Activated naive CD4-positive, alpha-beta T cell treated with anti-CD3 and anti-CD28 coated beads, Interleukin-2, amount 10 ng/mL, durations not matched to agents 7 days and 5 days (primary cell): ENCODE measurements at regions not wholly inside any gene's neighbourhood (a gene's known extent, or its start where the extent isn't known, plus 50 kb on each side); places are given as distances from the start of the nearest gene placed in this dataset.
"Not testable (repeated sequence)": the region's sequence is repeated elsewhere in the genome, so short reads cannot be mapped to it uniquely, and the experiment has no call there.

ENCODE experiments used
- CTCF ChIA-PET: fragments of 350-600 bp; sonication (Branson Sonifier 250); formaldehyde crosslinking; loops from one replicate; lab custom pipeline; 2021; ENCODE audit warnings: antibody characterized with exemption; lab: Charles Lee
- DNase-seq: peaks from one replicate; pipeline ENCODE4 v3.0.0-alpha.2; 2020
- H3K27ac Mint-ChIP-seq: one replicate; pipeline ENCODE4 v1.8.0; 2021; ENCODE audit warnings: mild to moderate bottlenecking, moderate library complexity, mixed read lengths
- H3K27me3 Mint-ChIP-seq: one replicate; pipeline ENCODE4 v1.8.0; 2021; ENCODE audit warnings: mild to moderate bottlenecking, mixed read lengths
- H3K36me3 Mint-ChIP-seq: one replicate; pipeline ENCODE4 v1.8.0; 2021; ENCODE audit warnings: mixed read lengths
- H3K4me1 Mint-ChIP-seq: one replicate; pipeline ENCODE4 v1.8.0; 2021; ENCODE audit warnings: mixed read lengths
- H3K4me3 Mint-ChIP-seq: one replicate; pipeline ENCODE4 v1.8.0; 2021; ENCODE audit warnings: mild to moderate bottlenecking, moderate library complexity, mixed read lengths
- H3K9me3 Mint-ChIP-seq: one replicate; pipeline ENCODE4 v1.8.0; 2021; ENCODE audit warnings: mixed read lengths

GRCh38 chr18:38237796-38238195 lies 672.2 kb upstream of the CELF4 start:
- Mint-ChIP-seq H3K4me1 (no peaks in the 10 kb centered on the region), H3K27me3 (no peaks in the 10 kb centered on the region), H3K4me3 (no peak overlapping the region), H3K36me3 (no peaks in the 10 kb centered on the region), H3K9me3 (peaks cover 6% of the 10 kb centered on the region), H3K27ac (no peak overlapping the region)
- DNase-seq: no peak
- CTCF ChIA-PET: no interaction called here

- DNase-seq: no peak
- H3K27ac Mint-ChIP-seq: no peak overlapping the region
These were observed 656.0 kb upstream of the CELF4 start for GRCh38 chr18:38221476-38222100.

GRCh38 chr18:38198956-38199355 lies 633.4 kb upstream of the CELF4 start:
- Mint-ChIP-seq H3K4me3 (no peak overlapping the region), H3K36me3 (no peaks in the 10 kb centered on the region), H3K9me3 (peaks cover 2% of the 10 kb centered on the region), H3K27ac (no peak overlapping the region), H3K27me3 (no peaks in the 10 kb centered on the region), H3K4me1 (no peaks in the 10 kb centered on the region)
- no peak for DNase-seq
- CTCF ChIA-PET: no interaction called here

More at GRCh38 chr18:38221476-38222100, 656.0 kb upstream of the CELF4 start:
- Mint-ChIP-seq H3K4me3 (no peak overlapping the region), H3K4me1 (no peaks in the 10 kb centered on the region), H3K9me3 (peaks cover 2% of the 10 kb centered on the region), H3K27me3 (no peaks in the 10 kb centered on the region), H3K36me3 (no peaks in the 10 kb centered on the region)
- CTCF ChIA-PET: no interaction called here

- no peaks in the 10 kb centered on the region for H3K27me3 Mint-ChIP-seq
- H3K27ac Mint-ChIP-seq: no peak overlapping the region
- no peak overlapping the region for H3K4me3 Mint-ChIP-seq
- no peaks in the 10 kb centered on the region for H3K4me1 Mint-ChIP-seq
- CTCF ChIA-PET: interaction anchor here (0.6 kb wide), 1 partner anchor 10 kb away, joined by 3 read pairs; no protein-coding TSS in a partner anchor
- DNase-seq: no peak
- H3K36me3 Mint-ChIP-seq: no peaks in the 10 kb centered on the region
- H3K9me3 Mint-ChIP-seq: peaks cover 2% of the 10 kb centered on the region
These were observed 632.9 kb upstream of the CELF4 start for GRCh38 chr18:38198526-38198925.

GRCh38 chr18:38186491-38186890 lies 620.9 kb upstream of the CELF4 start:
- no peak for DNase-seq
- no peak overlapping the region for H3K4me3 Mint-ChIP-seq
- H3K9me3 Mint-ChIP-seq: peaks cover 8% of the 10 kb centered on the region
- no peaks in the 10 kb centered on the region for H3K36me3 Mint-ChIP-seq
- H3K27me3 Mint-ChIP-seq: no peaks in the 10 kb centered on the region
- H3K27ac Mint-ChIP-seq: no peak overlapping the region
- CTCF ChIA-PET: no interaction called here
- H3K4me1 Mint-ChIP-seq: no peaks in the 10 kb centered on the region

GRCh38 chr18:38174594-38174993 lies 609.0 kb upstream of the CELF4 start:
- Mint-ChIP-seq H3K36me3 (no peaks in the 10 kb centered on the region), H3K27ac (no peak overlapping the region)
- CTCF ChIA-PET: no interaction called here

GRCh38 chr18:38174173-38174572 lies 608.6 kb upstream of the CELF4 start:
- CTCF ChIA-PET: no interaction called here
- no peaks in the 10 kb centered on the region for H3K4me1 Mint-ChIP-seq
- no peak overlapping the region for H3K4me3 Mint-ChIP-seq
- H3K27me3 Mint-ChIP-seq: no peaks in the 10 kb centered on the region
- no peaks in the 10 kb centered on the region for H3K36me3 Mint-ChIP-seq
- no peak for DNase-seq
- H3K27ac Mint-ChIP-seq: no peak overlapping the region
- no peaks in the 10 kb centered on the region for H3K9me3 Mint-ChIP-seq

More at GRCh38 chr18:38174594-38174993, 609.0 kb upstream of the CELF4 start:
- H3K4me1 Mint-ChIP-seq: no peaks in the 10 kb centered on the region
- DNase-seq: no peak
- no peaks in the 10 kb centered on the region for H3K27me3 Mint-ChIP-seq
- H3K4me3 Mint-ChIP-seq: no peak overlapping the region
- no peaks in the 10 kb centered on the region for H3K9me3 Mint-ChIP-seq

- no peaks in the 10 kb centered on the region for H3K4me1 Mint-ChIP-seq
- no peak for DNase-seq
- CTCF ChIA-PET: no interaction called here
- H3K27ac Mint-ChIP-seq: no peak overlapping the region
- H3K36me3 Mint-ChIP-seq: no peaks in the 10 kb centered on the region
- no peaks in the 10 kb centered on the region for H3K27me3 Mint-ChIP-seq
- no peak overlapping the region for H3K4me3 Mint-ChIP-seq
- no peaks in the 10 kb centered on the region for H3K9me3 Mint-ChIP-seq
These were observed 605.2 kb upstream of the CELF4 start for GRCh38 chr18:38170845-38171244.

GRCh38 chr18:38167623-38168022 lies 602.0 kb upstream of the CELF4 start:
- Mint-ChIP-seq H3K27ac (no peak overlapping the region), H3K9me3 (no peaks in the 10 kb centered on the region), H3K27me3 (no peaks in the 10 kb centered on the region), H3K36me3 (no peaks in the 10 kb centered on the region), H3K4me1 (no peaks in the 10 kb centered on the region), H3K4me3 (no peak overlapping the region)
- DNase-seq: no peak
- CTCF ChIA-PET: no interaction called here

GRCh38 chr18:38153116-38153515 lies 587.5 kb upstream of the CELF4 start:
- H3K36me3 Mint-ChIP-seq, H3K27me3 Mint-ChIP-seq, DNase-seq, H3K27ac Mint-ChIP-seq, H3K4me3 Mint-ChIP-seq, CTCF ChIA-PET, H3K4me1 Mint-ChIP-seq: not testable (repeated sequence)
- H3K9me3 Mint-ChIP-seq: peaks cover 17% of the 10 kb centered on the region

- CTCF ChIA-PET: no interaction called here
- H3K36me3 Mint-ChIP-seq: no peaks in the 10 kb centered on the region
- no peak overlapping the region for H3K27ac Mint-ChIP-seq
- no peaks in the 10 kb centered on the region for H3K27me3 Mint-ChIP-seq
- no peak overlapping the region for H3K4me3 Mint-ChIP-seq
- no peak for DNase-seq
- no peaks in the 10 kb centered on the region for H3K9me3 Mint-ChIP-seq
- H3K4me1 Mint-ChIP-seq: no peaks in the 10 kb centered on the region
These were observed 551.1 kb upstream of the CELF4 start for GRCh38 chr18:38116716-38117115.

- CTCF ChIA-PET: no interaction called here
- H3K27me3 Mint-ChIP-seq: no peaks in the 10 kb centered on the region
- no peak overlapping the region for H3K4me3 Mint-ChIP-seq
- no peak for DNase-seq
- peaks cover 3% of the 10 kb centered on the region for H3K9me3 Mint-ChIP-seq
- no peak overlapping the region for H3K27ac Mint-ChIP-seq
- no peaks in the 10 kb centered on the region for H3K4me1 Mint-ChIP-seq
- H3K36me3 Mint-ChIP-seq: no peaks in the 10 kb centered on the region
These were observed 549.6 kb upstream of the CELF4 start for GRCh38 chr18:38115201-38115600.

- Mint-ChIP-seq H3K27me3 (no peaks in the 10 kb centered on the region), H3K4me3 (no peak overlapping the region), H3K9me3 (peaks cover 3% of the 10 kb centered on the region), H3K36me3 (no peaks in the 10 kb centered on the region), H3K27ac (no peak overlapping the region), H3K4me1 (no peaks in the 10 kb centered on the region)
- no peak for DNase-seq
- CTCF ChIA-PET: no interaction called here
These were observed 521.9 kb upstream of the CELF4 start for GRCh38 chr18:38087538-38087937.

- H3K27ac Mint-ChIP-seq: no peak overlapping the region
These were observed 515.9 kb upstream of the CELF4 start for GRCh38 chr18:38081516-38081915.

GRCh38 chr18:38077229-38077628 lies 511.6 kb upstream of the CELF4 start:
- H3K9me3 Mint-ChIP-seq: peaks cover 14% of the 10 kb centered on the region
- H3K4me1 Mint-ChIP-seq: no peaks in the 10 kb centered on the region
- no peaks in the 10 kb centered on the region for H3K36me3 Mint-ChIP-seq
- H3K27me3 Mint-ChIP-seq: no peaks in the 10 kb centered on the region
- CTCF ChIA-PET: interaction anchor here (0.5 kb wide), 1 partner anchor 420 kb away, joined by 4 read pairs; no protein-coding TSS in a partner anchor
- H3K4me3 Mint-ChIP-seq: no peak overlapping the region
- no peak for DNase-seq
- H3K27ac Mint-ChIP-seq: no peak overlapping the region

More at GRCh38 chr18:38081516-38081915, 515.9 kb upstream of the CELF4 start:
- peaks cover 10% of the 10 kb centered on the region for H3K9me3 Mint-ChIP-seq
- no peak for DNase-seq
- no peaks in the 10 kb centered on the region for H3K36me3 Mint-ChIP-seq
- no peaks in the 10 kb centered on the region for H3K4me1 Mint-ChIP-seq
- no peaks in the 10 kb centered on the region for H3K27me3 Mint-ChIP-seq
- no peak overlapping the region for H3K4me3 Mint-ChIP-seq
- CTCF ChIA-PET: no interaction called here
